Endothelial cell of umbilical vein (primary cell): ENCODE measurements at regions not wholly inside any gene's neighbourhood (a gene's known extent, or its start where the extent isn't known, plus 50 kb on each side); places are given as distances from the start of the nearest gene placed in this dataset.

Experiments
- BruUV-seq: library from RNA; stranded (reverse); fragments of 400-500 nt; replicated peaks from 2 replicates; lab custom pipeline; 2021; lab: Mats Ljungman, UMichigan
- CTCF ChIA-PET: fragments of 300-600, 350-600 bp; sonication (Branson Sonifier 250); formaldehyde crosslinking; loops from one replicate; lab custom pipeline; 2021; ENCODE audit warnings: antibody characterized with exemption, inconsistent platforms; lab: Charles Lee
- POLR2A ChIA-PET: fragments of 300-600, 350-600 bp; sonication (Branson Sonifier 250); formaldehyde crosslinking; loops from one replicate; lab custom pipeline; 2021; ENCODE audit warnings: antibody characterized with exemption, inconsistent platforms; lab: Charles Lee
- DNase-seq: peaks from one replicate; pipeline ENCODE4 v3.0.0-alpha.2; 2011; ENCODE audit warnings: low read depth, low spot score
- FAIRE-seq: peaks from 2 replicates; lab custom pipeline; 2011; peaks lifted over from hg19 to GRCh38; lab: Jason Lieb, UNC
- H2AFZ ChIP-seq: 2 replicates; pipeline ENCODE4 v1.6.0; 2012; ENCODE audit warnings: low read depth, low read length, control low read depth, inconsistent platforms
- H3K27ac ChIP-seq: 2 replicates; pipeline ENCODE4 v1.5.1; 2011; ENCODE audit warnings: low read depth, mild to moderate bottlenecking, control low read depth, low read length, moderate library complexity; ENCODE audit not compliant: insufficient read depth
- H3K27me3 ChIP-seq, 2 experiments: 2 replicates each; pipeline versions ENCODE4 v1.6.0 to v1.6.1; 2011; ENCODE audit warnings: low read length in 2 of 2, mixed read lengths in 1 of 2; ENCODE audit not compliant: control insufficient read depth in 2 of 2, insufficient read depth in 2 of 2
- H3K36me3 ChIP-seq, 2 experiments: 2 replicates in 1 of 2; 3 replicates in 1 of 2; pipeline ENCODE4 v1.5.1; 2011; ENCODE audit warnings: low read length in 2 of 2, mild to moderate bottlenecking in 1 of 2, moderate library complexity in 1 of 2; ENCODE audit not compliant: control insufficient read depth in 2 of 2, insufficient read depth in 2 of 2; ENCODE audit errors: extremely low read depth in 1 of 2
- H3K4me1 ChIP-seq: 3 replicates; pipeline ENCODE4 v1.5.1; 2011; ENCODE audit warnings: mild to moderate bottlenecking, low read length; ENCODE audit not compliant: control insufficient read depth, insufficient read depth; ENCODE audit errors: extremely low read depth
- H3K4me2 ChIP-seq: 2 replicates; pipeline ENCODE4 v1.6.1; 2011; ENCODE audit warnings: low read length, control low read depth, mixed read lengths; ENCODE audit not compliant: insufficient read depth
- H3K4me3 ChIP-seq, 3 experiments: fragments of 200-600 bp in 1 of 3; sonication (generic), shearing (Covaris generic) in 1 of 3; replicated peaks in 1 of 3; 2 replicates each; pipeline ENCODE4 v1.5.1; 2011 to 2016; ENCODE audit warnings: control low read depth in 3 of 3, low read length in 3 of 3, mild to moderate bottlenecking in 2 of 3, inconsistent platforms in 1 of 3, low read depth in 1 of 3, moderate library complexity in 1 of 3; ENCODE audit not compliant: insufficient read depth in 1 of 3
- H3K79me2 ChIP-seq: 2 replicates; pipeline ENCODE4 v1.6.0; 2012; ENCODE audit warnings: low read length, inconsistent platforms; ENCODE audit not compliant: control insufficient read depth, insufficient read depth
- H3K9ac ChIP-seq: replicated peaks from 2 replicates; pipeline ENCODE3; 2011; ENCODE audit warnings: low read length, control low read depth; ENCODE audit not compliant: insufficient read depth; ENCODE audit errors: extremely low read depth
- H3K9me1 ChIP-seq: replicated peaks from 3 replicates; pipeline ENCODE4 v1.6.0; 2011; ENCODE audit warnings: mild to moderate bottlenecking, low read length; ENCODE audit not compliant: control insufficient read depth, insufficient read depth; ENCODE audit errors: extremely low read depth
- H3K9me3 ChIP-seq: replicated peaks from 2 replicates; pipeline ENCODE4 v1.5.1; 2012; ENCODE audit warnings: low read length, inconsistent platforms; ENCODE audit not compliant: control insufficient read depth, insufficient read depth
- H4K20me1 ChIP-seq: replicated peaks from 2 replicates; pipeline ENCODE3; 2011; ENCODE audit warnings: mild to moderate bottlenecking, low read length; ENCODE audit not compliant: control insufficient read depth, insufficient read depth; ENCODE audit errors: extremely low read depth
- EZH2 ChIP-seq: IDR thresholded peaks from 2 replicates; pipeline ENCODE4 v1.6.1; 2012; ENCODE audit warnings: borderline replicate concordance, low read depth, mild to moderate bottlenecking, moderate library complexity, low read length, inconsistent platforms; ENCODE audit not compliant: severe bottlenecking
- FOS ChIP-seq: IDR thresholded peaks from 2 replicates; pipeline ENCODE4 v1.6.1; 2011; ENCODE audit warnings: mild to moderate bottlenecking, low read length, moderate library complexity, borderline replicate concordance; ENCODE audit not compliant: insufficient read depth
- GATA2 ChIP-seq: IDR thresholded peaks from 2 replicates; pipeline ENCODE4 v1.7.0; 2011; ENCODE audit warnings: low read depth, mild to moderate bottlenecking, moderate library complexity, mixed read lengths, low read length; ENCODE audit not compliant: insufficient read length, insufficient read depth
- JUN ChIP-seq: IDR thresholded peaks from 2 replicates; pipeline ENCODE4 v1.6.1; 2011; ENCODE audit warnings: borderline replicate concordance, low read depth; ENCODE audit not compliant: insufficient read length, insufficient read depth
- MYC ChIP-seq: IDR thresholded peaks from one replicate; pipeline ENCODE4 v1.6.1; 2011; ENCODE audit warnings: mild to moderate bottlenecking, low read depth, low read length
- POLR2A ChIP-seq: IDR thresholded peaks from 2 replicates; pipeline ENCODE4 v1.6.1; 2012; ENCODE audit warnings: low read depth, mild to moderate bottlenecking, control low read depth, low read length
- POLR2AphosphoS5 ChIP-seq: IDR thresholded peaks from 2 replicates; pipeline ENCODE4 v1.6.1; 2012; ENCODE audit warnings: low read depth, mild to moderate bottlenecking, control low read depth, low read length, moderate library complexity; ENCODE audit not compliant: insufficient read depth
- dilution Hi-C: fragments of 300-500 bp; cut with MboI; formaldehyde crosslinking; loops from one replicate; pipeline ENCODE4 v1.15.0; 2019; ENCODE audit warnings: low sequenced_read_pairs; ENCODE audit not compliant: extremely low pct_ligation_motif_present
- intact Hi-C: fragments of 100-400 bp; cut with micrococcal nuclease; formaldehyde crosslinking; loops from one replicate; pipeline ENCODE4 v1.10.0; 2022

GRCh38 chr5:10168254-10168653, 81.4 kb downstream of the ATPSCKMT start:
- intact Hi-C loops (no loop called here), dilution Hi-C loops (no loop called here)
- TF ChIP-seq POLR2A (no peak), GATA2 (no peak), JUN (no peak), MYC (no peak), FOS (no peak), POLR2AphosphoS5 (no peak), EZH2 (no peak)
- H3K4me2 ChIP-seq: no peak overlapping the region
- BruUV-seq: no TSS peak
- ChIA-PET CTCF (no interaction called here), POLR2A (no interaction called here)
- H3K36me3 ChIP-seq: no peaks in the 10 kb centered on the region
- FAIRE-seq (no peak), DNase-seq (no peak)
- no peaks in the 10 kb centered on the region for H3K9me3 ChIP-seq
- H2AFZ ChIP-seq: no peak overlapping the region
- H3K27ac ChIP-seq: no peak overlapping the region
- H3K4me3 ChIP-seq: no peak overlapping the region
- no peaks in the 10 kb centered on the region for H3K27me3 ChIP-seq
- no peaks in the 10 kb centered on the region for H3K79me2 ChIP-seq
- H3K4me1 ChIP-seq: no peaks in the 10 kb centered on the region
- H4K20me1 ChIP-seq: no peaks in the 10 kb centered on the region
- H3K9ac ChIP-seq: no peak overlapping the region
- H3K9me1 ChIP-seq: no peaks in the 10 kb centered on the region

GRCh38 chr5:10167806-10168205, 81.9 kb downstream of the ATPSCKMT start:
- POLR2A ChIA-PET: no interaction called here
- dilution Hi-C loops: no loop called here
- Histone ChIP-seq H4K20me1 (no peaks in the 10 kb centered on the region), H3K27me3 (no peaks in the 10 kb centered on the region), H2AFZ (no peak overlapping the region), H3K4me1 (no peaks in the 10 kb centered on the region), H3K9me1 (no peaks in the 10 kb centered on the region), H3K36me3 (no peaks in the 10 kb centered on the region), H3K9me3 (no peaks in the 10 kb centered on the region), H3K4me2 (no peak overlapping the region), H3K4me3 (no peak overlapping the region), H3K79me2 (no peaks in the 10 kb centered on the region), H3K27ac (no peak overlapping the region), H3K9ac (no peak overlapping the region)
- DNase-seq (no peak), FAIRE-seq (no peak)
- CTCF ChIA-PET: no interaction called here
- intact Hi-C loops: no loop called here
- BruUV-seq: no TSS peak
- no peak for TF ChIP-seq POLR2AphosphoS5
- no peak for TF ChIP-seq EZH2
